GM23338 (cell line): ENCODE measurements at regions not wholly inside any gene's neighbourhood (a gene's known extent, or its start where the extent isn't known, plus 50 kb on each side); places are given as distances from the start of the nearest gene placed in this dataset.

Experiments used
- CTCF ChIP-seq, 2 experiments: fragments of 200-600 bp in 1 of 2; sonication (generic) in 1 of 2; conservative IDR thresholded peaks; 2 replicates each; pipeline versions ENCODE4 v1.5.1 to v1.6.1; 2016 to 2017; ENCODE audit warnings: antibody characterized with exemption in 2 of 2, low read depth in 2 of 2, mild to moderate bottlenecking in 2 of 2, moderate library complexity in 1 of 2
- EZH2 ChIP-seq: fragments of 200-600 bp; sonication (generic); IDR thresholded peaks from one replicate; pipeline ENCODE4 v1.8.0; 2017; ENCODE audit warnings: antibody characterized with exemption, mild to moderate bottlenecking, low read depth; ENCODE audit not compliant: unreplicated experiment
- EZH2phosphoT487 ChIP-seq: fragments of 200-600 bp; sonication (generic); IDR thresholded peaks from one replicate; pipeline ENCODE4 v1.8.1; 2018; ENCODE audit warnings: antibody characterized with exemption; ENCODE audit not compliant: unreplicated experiment
- JUNB ChIP-seq: IDR thresholded peaks from one replicate; pipeline ENCODE4 v1.6.1; 2016; ENCODE audit warnings: antibody characterized with exemption; ENCODE audit not compliant: unreplicated experiment
- NANOG ChIP-seq: IDR thresholded peaks from 2 replicates; pipeline ENCODE4 v1.6.1; 2016; ENCODE audit warnings: antibody characterized with exemption, borderline replicate concordance
- POLR2AphosphoS5 ChIP-seq: IDR thresholded peaks from 2 replicates; pipeline ENCODE4 v1.6.1; 2016; ENCODE audit warnings: antibody characterized with exemption, low read depth
- REST ChIP-seq: IDR thresholded peaks from one replicate; pipeline ENCODE4 v1.6.1; 2018; ENCODE audit warnings: antibody characterized with exemption; ENCODE audit not compliant: unreplicated experiment
- STAT1 ChIP-seq: IDR thresholded peaks from one replicate; pipeline ENCODE4 v1.6.1; 2016; ENCODE audit warnings: antibody characterized with exemption; ENCODE audit not compliant: unreplicated experiment
- ZNF331 ChIP-seq: fragments of 250-450 bp; sonication (Bioruptor Pico); IDR thresholded peaks from 2 replicates; pipeline ENCODE4 v1.5.0; 2020; ENCODE audit warnings: low read depth, mild to moderate bottlenecking, moderate library complexity

GRCh38 chr17:33650304-33650703, 357.2 kb upstream of the ASIC2 start:
- no peak for TF ChIP-seq POLR2AphosphoS5
- no peak for TF ChIP-seq CTCF (conservative IDR thresholded peaks at IDR 0.05; ENCODE audit: low read depth in 2 of 2)
- TF ChIP-seq REST, result no peak
- no peak for TF ChIP-seq EZH2phosphoT487
- no peak for TF ChIP-seq ZNF331 (CRISPR knock-in tag)
- no peak for TF ChIP-seq EZH2
- no peak for TF ChIP-seq STAT1
- no peak for TF ChIP-seq JUNB
- TF ChIP-seq NANOG, result no peak
